Activated naive CD4-positive, alpha-beta T cell treated with anti-CD3 and anti-CD28 coated beads, Interleukin-2, amount 10 ng/mL, durations not matched to agents 7 days and 5 days (primary cell): ENCODE measurements at regions not wholly inside any gene's neighbourhood (a gene's known extent, or its start where the extent isn't known, plus 50 kb on each side); places are given as distances from the start of the nearest gene placed in this dataset.
"Not testable (repeated sequence)": the region's sequence is repeated elsewhere in the genome, so short reads cannot be mapped to it uniquely, and the experiment has no call there.

Source experiments
- CTCF ChIA-PET: fragments of 350-600 bp; sonication (Branson Sonifier 250); formaldehyde crosslinking; loops from one replicate; lab custom pipeline; 2021; ENCODE audit warnings: antibody characterized with exemption; lab: Charles Lee
- DNase-seq: peaks from one replicate; pipeline ENCODE4 v3.0.0-alpha.2; 2020
- H3K27ac Mint-ChIP-seq: one replicate; pipeline ENCODE4 v1.8.0; 2021; ENCODE audit warnings: mild to moderate bottlenecking, moderate library complexity, mixed read lengths
- H3K27me3 Mint-ChIP-seq: one replicate; pipeline ENCODE4 v1.8.0; 2021; ENCODE audit warnings: mild to moderate bottlenecking, mixed read lengths
- H3K36me3 Mint-ChIP-seq: one replicate; pipeline ENCODE4 v1.8.0; 2021; ENCODE audit warnings: mixed read lengths
- H3K4me1 Mint-ChIP-seq: one replicate; pipeline ENCODE4 v1.8.0; 2021; ENCODE audit warnings: mixed read lengths
- H3K4me3 Mint-ChIP-seq: one replicate; pipeline ENCODE4 v1.8.0; 2021; ENCODE audit warnings: mild to moderate bottlenecking, moderate library complexity, mixed read lengths
- H3K9me3 Mint-ChIP-seq: one replicate; pipeline ENCODE4 v1.8.0; 2021; ENCODE audit warnings: mixed read lengths

- H3K4me3 Mint-ChIP-seq: no peak overlapping the region
- no peaks in the 10 kb centered on the region for H3K4me1 Mint-ChIP-seq
- no peak for DNase-seq
- CTCF ChIA-PET: no interaction called here
- no peaks in the 10 kb centered on the region for H3K36me3 Mint-ChIP-seq
- H3K27me3 Mint-ChIP-seq: no peaks in the 10 kb centered on the region
- no peak overlapping the region for H3K27ac Mint-ChIP-seq
- peaks cover 7% of the 10 kb centered on the region for H3K9me3 Mint-ChIP-seq
Measured at GRCh38 chr11:49499117-49499516, 290.7 kb upstream of the FOLH1 start.

GRCh38 chr11:49505231-49505630, 296.8 kb upstream of the FOLH1 start:
- Mint-ChIP-seq H3K27me3 (no peaks in the 10 kb centered on the region), H3K4me1 (no peaks in the 10 kb centered on the region), H3K36me3 (no peaks in the 10 kb centered on the region), H3K4me3 (no peak overlapping the region), H3K27ac (no peak overlapping the region), H3K9me3 (peaks cover 7% of the 10 kb centered on the region)
- CTCF ChIA-PET: no interaction called here
- no peak for DNase-seq

DNA sequence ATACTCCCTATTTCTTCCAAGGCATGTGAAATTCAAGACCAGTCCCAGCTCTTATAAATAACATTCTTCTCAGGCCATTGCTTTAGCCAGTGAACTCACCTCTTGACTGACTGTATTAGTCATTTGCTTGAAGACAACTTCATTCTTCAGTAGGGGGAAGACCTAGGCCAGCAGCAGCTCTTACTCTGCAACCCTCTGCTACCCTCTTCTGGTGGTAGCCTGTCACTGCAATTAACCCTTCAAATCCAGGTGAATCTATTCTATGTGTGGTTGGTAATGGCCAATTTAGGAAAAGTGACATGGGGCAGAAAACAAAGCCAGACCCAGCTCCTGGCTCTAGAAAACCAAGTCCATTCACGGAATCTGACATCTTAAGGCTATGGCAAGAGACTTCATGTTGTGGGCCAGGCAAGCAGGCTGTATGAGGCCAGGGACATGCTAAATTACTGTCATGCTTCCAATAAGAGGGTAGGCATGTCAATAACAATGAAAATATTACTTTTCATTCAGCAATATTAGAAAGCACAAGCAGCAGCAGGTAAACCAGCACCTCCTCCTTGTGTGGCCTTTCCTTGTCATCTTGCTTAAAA, 317.9 kb upstream of the FOLH1 start:
- CTCF ChIA-PET: interaction anchor here (1.3 kb wide), 1 partner anchor 1218 kb away, joined by 5 read pairs; no protein-coding TSS in a partner anchor
- not testable (repeated sequence) for DNase-seq, H3K4me1 Mint-ChIP-seq

GRCh38 chr11:49533204-49533603, 324.8 kb upstream of the FOLH1 start:
- H3K9me3 Mint-ChIP-seq: peaks cover 9% of the 10 kb centered on the region
- H3K27ac Mint-ChIP-seq: no peak overlapping the region
- no peaks in the 10 kb centered on the region for H3K36me3 Mint-ChIP-seq
- H3K4me1 Mint-ChIP-seq: no peaks in the 10 kb centered on the region
- H3K4me3 Mint-ChIP-seq: no peak overlapping the region
- CTCF ChIA-PET: no interaction called here
- DNase-seq: no peak
- H3K27me3 Mint-ChIP-seq: no peaks in the 10 kb centered on the region

More for the DNA sequence above, 317.9 kb upstream of the FOLH1 start:
- H3K27me3 Mint-ChIP-seq, H3K27ac Mint-ChIP-seq, H3K4me3 Mint-ChIP-seq, H3K36me3 Mint-ChIP-seq, H3K9me3 Mint-ChIP-seq: not testable (repeated sequence)

DNA sequence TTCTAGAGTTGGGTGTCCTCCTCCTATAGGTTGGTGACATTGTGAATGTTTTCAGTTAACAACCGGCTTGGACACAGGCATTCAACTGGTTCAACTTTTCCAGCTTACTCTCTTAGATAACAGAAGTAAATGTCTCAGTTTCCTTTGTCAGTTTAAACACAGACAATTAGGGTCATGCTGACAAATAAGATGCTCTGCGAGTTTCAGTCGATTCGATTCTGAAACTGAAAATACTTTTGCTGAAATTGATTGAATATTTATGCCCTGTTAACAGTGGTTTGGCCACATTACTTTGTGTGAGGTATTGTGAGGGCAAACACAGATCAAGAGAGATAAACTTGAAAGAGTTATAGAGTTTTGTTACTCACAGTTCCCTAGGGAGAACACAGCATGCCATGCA, 330.5 kb upstream of the FOLH1 start:
- H3K27ac Mint-ChIP-seq, H3K36me3 Mint-ChIP-seq, H3K27me3 Mint-ChIP-seq, DNase-seq, CTCF ChIA-PET, H3K9me3 Mint-ChIP-seq, H3K4me1 Mint-ChIP-seq, H3K4me3 Mint-ChIP-seq: not testable (repeated sequence)

GRCh38 chr11:49558261-49558847, 350.0 kb upstream of the FOLH1 start:
- H3K27ac Mint-ChIP-seq, H3K9me3 Mint-ChIP-seq, DNase-seq, H3K36me3 Mint-ChIP-seq, H3K27me3 Mint-ChIP-seq, H3K4me1 Mint-ChIP-seq, CTCF ChIA-PET, H3K4me3 Mint-ChIP-seq: not testable (repeated sequence)

GRCh38 chr11:49560593-49560992, 352.2 kb upstream of the FOLH1 start:
- H3K27me3 Mint-ChIP-seq, H3K4me3 Mint-ChIP-seq, CTCF ChIA-PET, H3K36me3 Mint-ChIP-seq, H3K9me3 Mint-ChIP-seq, H3K27ac Mint-ChIP-seq, DNase-seq, H3K4me1 Mint-ChIP-seq: not testable (repeated sequence)

DNA sequence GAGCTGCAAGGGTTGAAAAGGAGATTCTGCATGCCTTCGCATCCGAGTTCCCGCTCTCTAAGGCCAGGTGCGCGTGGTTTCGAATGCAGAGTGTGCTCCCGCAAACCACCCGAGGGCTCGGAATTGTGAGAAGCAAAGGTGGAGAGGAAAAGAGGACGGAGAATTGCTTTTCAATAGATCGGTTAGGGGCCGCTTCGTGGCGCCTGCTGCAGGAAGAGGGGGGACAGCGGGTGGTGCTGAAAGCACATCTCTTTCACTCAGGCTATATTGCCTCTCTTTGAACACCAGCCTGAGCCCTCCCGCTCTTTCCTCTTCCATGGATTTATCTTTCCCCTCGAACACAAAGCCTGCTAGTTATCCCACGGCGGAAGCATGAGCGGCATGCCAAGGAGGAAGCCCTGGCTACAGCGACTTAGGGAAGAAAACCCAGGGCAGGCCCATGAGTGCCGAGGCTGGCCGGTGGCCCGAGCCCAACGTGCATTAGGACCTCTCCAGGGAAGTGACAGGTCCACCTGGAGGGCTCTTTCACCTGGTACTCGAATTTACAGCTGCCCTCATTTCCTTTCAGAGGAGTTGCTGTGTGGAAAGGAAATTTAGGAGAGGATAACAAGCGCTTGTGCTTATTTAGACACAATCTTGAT, 353.0 kb upstream of the FOLH1 start:
- H3K9me3 Mint-ChIP-seq, CTCF ChIA-PET, H3K27ac Mint-ChIP-seq, H3K36me3 Mint-ChIP-seq, H3K27me3 Mint-ChIP-seq, DNase-seq, H3K4me3 Mint-ChIP-seq, H3K4me1 Mint-ChIP-seq: not testable (repeated sequence)

DNA sequence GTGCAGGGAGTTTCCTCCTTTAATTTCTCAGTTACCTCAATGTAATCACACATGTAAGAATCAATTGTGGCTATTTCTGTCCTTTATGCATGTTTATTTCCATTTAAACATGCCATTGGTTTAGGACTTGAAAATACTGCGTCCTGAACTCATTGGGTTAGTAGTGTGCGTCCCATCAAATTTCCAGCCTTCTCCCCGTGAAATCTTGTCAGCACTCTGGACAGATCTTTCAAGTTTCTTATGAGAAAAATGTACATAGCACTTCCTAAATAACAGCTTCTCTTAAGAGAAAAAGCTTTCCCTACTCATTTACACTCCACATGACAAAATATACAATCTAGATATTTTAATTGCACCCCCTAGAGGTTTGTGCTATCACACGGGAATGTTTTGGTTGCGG, 353.9 kb upstream of the FOLH1 start:
- not testable (repeated sequence) for H3K27ac Mint-ChIP-seq, H3K4me3 Mint-ChIP-seq, H3K4me1 Mint-ChIP-seq

GRCh38 chr11:49579492-49579891, 371.1 kb upstream of the FOLH1 start:
- H3K4me3 Mint-ChIP-seq, H3K27ac Mint-ChIP-seq, CTCF ChIA-PET, H3K36me3 Mint-ChIP-seq, DNase-seq, H3K4me1 Mint-ChIP-seq, H3K27me3 Mint-ChIP-seq, H3K9me3 Mint-ChIP-seq: not testable (repeated sequence)

More for the DNA sequence above, 353.9 kb upstream of the FOLH1 start:
- H3K36me3 Mint-ChIP-seq, DNase-seq, CTCF ChIA-PET, H3K9me3 Mint-ChIP-seq, H3K27me3 Mint-ChIP-seq: not testable (repeated sequence)

GRCh38 chr11:49585495-49585894, 366.7 kb upstream of the OR4C13 start:
- CTCF ChIA-PET, H3K27me3 Mint-ChIP-seq, DNase-seq, H3K4me1 Mint-ChIP-seq, H3K27ac Mint-ChIP-seq, H3K9me3 Mint-ChIP-seq, H3K4me3 Mint-ChIP-seq, H3K36me3 Mint-ChIP-seq: not testable (repeated sequence)

GRCh38 chr11:49608892-49609291, 343.3 kb upstream of the OR4C13 start:
- H3K27me3 Mint-ChIP-seq, H3K4me1 Mint-ChIP-seq, H3K36me3 Mint-ChIP-seq, CTCF ChIA-PET, H3K4me3 Mint-ChIP-seq, DNase-seq, H3K27ac Mint-ChIP-seq, H3K9me3 Mint-ChIP-seq: not testable (repeated sequence)

DNA sequence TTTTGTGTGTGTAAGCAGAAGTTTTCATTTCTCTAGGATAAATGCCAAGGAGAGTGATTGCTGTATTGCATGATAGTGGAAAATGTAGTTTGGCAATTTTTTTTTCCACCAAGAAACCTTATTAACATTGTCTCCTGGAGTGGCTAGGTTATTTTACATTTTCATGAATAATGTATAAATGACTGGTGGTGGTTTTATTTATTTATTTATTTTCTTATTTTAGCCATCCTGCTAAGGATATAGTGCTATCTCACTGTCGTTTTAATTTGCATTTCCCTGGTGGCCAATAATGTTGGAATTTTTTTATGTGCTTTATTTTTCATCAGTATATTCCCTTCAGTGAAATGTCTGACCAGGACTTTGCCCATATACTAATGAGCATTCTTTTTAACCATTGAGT, 328.3 kb upstream of the OR4C13 start:
- H3K27me3 Mint-ChIP-seq, H3K4me1 Mint-ChIP-seq, H3K36me3 Mint-ChIP-seq, H3K4me3 Mint-ChIP-seq, CTCF ChIA-PET, DNase-seq, H3K9me3 Mint-ChIP-seq, H3K27ac Mint-ChIP-seq: not testable (repeated sequence)

DNA sequence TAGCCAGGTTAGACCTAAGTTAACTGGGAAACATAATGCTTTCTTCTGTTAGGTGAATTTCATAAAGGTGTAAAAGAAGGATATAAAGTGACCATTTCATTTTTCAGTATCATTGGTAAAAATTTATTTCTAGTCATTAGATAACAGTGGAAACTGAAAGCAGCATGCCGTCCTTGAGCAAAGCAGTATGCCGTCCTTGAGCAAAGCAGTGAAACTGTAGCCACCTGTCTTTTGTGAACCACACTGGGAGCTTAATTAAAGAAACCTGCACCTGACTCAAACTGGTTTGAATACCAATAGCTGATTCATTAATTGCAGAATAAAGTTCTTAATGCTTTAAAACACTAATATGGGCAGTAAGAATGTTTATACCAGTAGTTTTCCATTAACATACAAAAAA, 281.5 kb upstream of the OR4C13 start:
- H3K27me3 Mint-ChIP-seq, H3K27ac Mint-ChIP-seq, CTCF ChIA-PET, DNase-seq, H3K4me3 Mint-ChIP-seq, H3K4me1 Mint-ChIP-seq, H3K36me3 Mint-ChIP-seq: not testable (repeated sequence)
- H3K9me3 Mint-ChIP-seq: peaks cover 15% of the 10 kb centered on the region

GRCh38 chr11:49702121-49702520, 250.1 kb upstream of the OR4C13 start:
- H3K4me1 Mint-ChIP-seq, H3K4me3 Mint-ChIP-seq, CTCF ChIA-PET, H3K36me3 Mint-ChIP-seq, DNase-seq, H3K27me3 Mint-ChIP-seq, H3K27ac Mint-ChIP-seq: not testable (repeated sequence)
- peaks cover 15% of the 10 kb centered on the region for H3K9me3 Mint-ChIP-seq
